Trophoblast cell (in vitro differentiated cells and primary cell): ENCODE measurements at regions not wholly inside any gene's neighbourhood (a gene's known extent, or its start where the extent isn't known, plus 50 kb on each side); places are given as distances from the start of the nearest gene placed in this dataset.

Source experiments
- DNase-seq, 2 donors: peaks; one replicate each; pipeline ENCODE4 v3.0.0-alpha.2; 2016
- H2AFZ ChIP-seq: 2 replicates; pipeline ENCODE4 v1.6.1; 2013; ENCODE audit warnings: low read length, moderate library complexity, mild to moderate bottlenecking; ENCODE audit not compliant: insufficient read depth, poor library complexity
- H2AK5ac ChIP-seq: 2 replicates; pipeline ENCODE4 v1.6.1; 2013; ENCODE audit warnings: mild to moderate bottlenecking, low read length
- H2BK120ac ChIP-seq: 2 replicates; pipeline ENCODE4 v1.6.1; 2013; ENCODE audit warnings: low read length, mild to moderate bottlenecking, moderate library complexity; ENCODE audit not compliant: insufficient read depth, poor library complexity
- H2BK12ac ChIP-seq: 2 replicates; pipeline ENCODE4 v1.6.1; 2013; ENCODE audit warnings: mild to moderate bottlenecking, low read length, moderate library complexity
- H2BK5ac ChIP-seq: 2 replicates; pipeline ENCODE4 v1.6.1; 2013; ENCODE audit warnings: low read length, low read depth, moderate library complexity, mild to moderate bottlenecking; ENCODE audit not compliant: poor library complexity
- H3K14ac ChIP-seq: 2 replicates; pipeline ENCODE4 v1.6.1; 2013; ENCODE audit warnings: mild to moderate bottlenecking, low read length
- H3K18ac ChIP-seq: 2 replicates; pipeline ENCODE4 v1.6.1; 2013; ENCODE audit warnings: mild to moderate bottlenecking, low read length
- H3K23ac ChIP-seq: 2 replicates; pipeline ENCODE4 v1.6.1; 2013; ENCODE audit warnings: low read length
- H3K27ac ChIP-seq: 2 replicates; pipeline ENCODE4 v1.5.1; 2013; ENCODE audit warnings: low read depth, mild to moderate bottlenecking, inconsistent platforms, low read length, moderate library complexity
- H3K27me3 ChIP-seq: 2 replicates; pipeline ENCODE4 v1.6.1; 2013; ENCODE audit warnings: inconsistent platforms, mild to moderate bottlenecking, low read length, moderate library complexity; ENCODE audit not compliant: insufficient read depth
- H3K36me3 ChIP-seq, 2 experiments: 1 replicate in 1 of 2; 2 replicates in 1 of 2; pipeline ENCODE4 v1.6.1; 2013; ENCODE audit warnings: low read length in 2 of 2, mild to moderate bottlenecking in 2 of 2, moderate library complexity in 1 of 2; ENCODE audit not compliant: insufficient read depth in 2 of 2, control insufficient read depth in 1 of 2
- H3K4ac ChIP-seq: 2 replicates; pipeline ENCODE4 v1.6.1; 2013; ENCODE audit warnings: low read depth, mild to moderate bottlenecking, low read length, moderate library complexity
- H3K4me1 ChIP-seq, 2 experiments: 1 replicate in 1 of 2; 2 replicates in 1 of 2; pipeline ENCODE4 v1.6.1; 2013; ENCODE audit warnings: low read length in 2 of 2, mild to moderate bottlenecking in 2 of 2, moderate library complexity in 1 of 2; ENCODE audit not compliant: insufficient read depth in 2 of 2, control insufficient read depth in 1 of 2
- H3K4me2 ChIP-seq: 2 replicates; pipeline ENCODE4 v1.6.1; 2013; ENCODE audit warnings: inconsistent platforms, mild to moderate bottlenecking, low read length, moderate library complexity
- H3K4me3 ChIP-seq: 2 replicates; pipeline ENCODE4 v1.5.1; 2013; ENCODE audit warnings: mild to moderate bottlenecking, low read depth, low read length, inconsistent platforms
- H3K79me1 ChIP-seq: one replicate; pipeline ENCODE4 v1.6.1; 2013; ENCODE audit warnings: low read length
- H3K79me2 ChIP-seq: 2 replicates; pipeline ENCODE4 v1.6.1; 2013; ENCODE audit warnings: low read length, mild to moderate bottlenecking; ENCODE audit not compliant: control insufficient read depth, insufficient read depth, poor library complexity
- H3K9ac ChIP-seq: 2 replicates; pipeline ENCODE4 v1.6.1; 2013; ENCODE audit warnings: mild to moderate bottlenecking, low read length
- H3K9me3 ChIP-seq: 2 replicates; pipeline ENCODE4 v1.6.1; 2013; ENCODE audit warnings: low read depth, mild to moderate bottlenecking, control low read depth, inconsistent platforms, low read length; ENCODE audit not compliant: insufficient read depth
- H4K12ac ChIP-seq: 2 replicates; pipeline ENCODE4 v1.6.1; 2013; ENCODE audit warnings: low read depth, mild to moderate bottlenecking, low read length, moderate library complexity
- H4K8ac ChIP-seq: 2 replicates; pipeline ENCODE4 v1.6.1; 2013; ENCODE audit warnings: low read depth, mild to moderate bottlenecking, low read length, moderate library complexity
- H4K91ac ChIP-seq: one replicate; pipeline ENCODE4 v1.6.1; 2013; ENCODE audit warnings: low read depth, mild to moderate bottlenecking, low read length, moderate library complexity
- WGBS: extraction: QIAGEN DNeasy Blood & Tissue Kit; methylation state at CpG from one replicate; pipeline ENCODE4 v1.1.7; 2013; ENCODE audit warnings: missing lambda C conversion rate; ENCODE audit not compliant: insufficient read length, insufficient coverage; ENCODE audit errors: extremely low coverage; 5-methylcytosine and 5-hydroxymethylcytosine counted together

- no peaks in the 10 kb centered on the region for H3K36me3 ChIP-seq
- H3K18ac ChIP-seq, result no peak overlapping the region
- no peak overlapping the region for H4K12ac ChIP-seq
- DNase-seq, result no peak
- H3K4ac ChIP-seq, result no peak overlapping the region
- WGBS, result no CpG with 5 or more reads among the region's 1 CpG
- H3K14ac ChIP-seq, result no peak overlapping the region
- H2BK120ac ChIP-seq, result no peak overlapping the region
- no peak overlapping the region for H3K23ac ChIP-seq
- no peak overlapping the region for H3K27ac ChIP-seq
- H4K8ac ChIP-seq, result no peak overlapping the region
- no peak overlapping the region for H2BK12ac ChIP-seq
- H2AFZ ChIP-seq, result no peak overlapping the region
- H3K27me3 ChIP-seq, result no peaks in the 10 kb centered on the region
- H4K91ac ChIP-seq, result no peak overlapping the region
- no peaks in the 10 kb centered on the region for H3K9me3 ChIP-seq
- no peaks in the 10 kb centered on the region for H3K79me1 ChIP-seq
- no peak overlapping the region for H3K4me2 ChIP-seq
- H3K79me2 ChIP-seq, result no peaks in the 10 kb centered on the region
- H3K4me3 ChIP-seq, result no peak overlapping the region
- H3K9ac ChIP-seq, result no peak overlapping the region
- H2AK5ac ChIP-seq, result no peak overlapping the region
- no peak overlapping the region for H2BK5ac ChIP-seq
- no peaks in the 10 kb centered on the region for H3K4me1 ChIP-seq
Observed at GRCh38 chr4:41483771-41484170, 54.2 kb upstream of the LIMCH1 start.

GRCh38 chr4:41485041-41485440, 52.9 kb upstream of the LIMCH1 start:
- Histone ChIP-seq H3K14ac (no peak overlapping the region), H4K12ac (no peak overlapping the region), H2BK120ac (no peak overlapping the region), H2AFZ (no peak overlapping the region), H2BK12ac (no peak overlapping the region), H3K4me3 (no peak overlapping the region), H3K4ac (no peak overlapping the region), H3K23ac (no peak overlapping the region), H3K36me3 (no peaks in the 10 kb centered on the region), H3K27me3 (no peaks in the 10 kb centered on the region), H3K4me2 (no peak overlapping the region), H4K8ac (no peak overlapping the region), H3K27ac (no peak overlapping the region), H4K91ac (no peak overlapping the region), H2BK5ac (no peak overlapping the region), H3K79me1 (no peaks in the 10 kb centered on the region), H3K18ac (no peak overlapping the region), H3K4me1 (no peaks in the 10 kb centered on the region), H3K9me3 (no peaks in the 10 kb centered on the region), H3K9ac (no peak overlapping the region), H3K79me2 (no peaks in the 10 kb centered on the region), H2AK5ac (no peak overlapping the region)
- WGBS, result no CpG with 5 or more reads among the region's 1 CpG
- DNase-seq, result no peak

GRCh38 chr4:41487868-41488440, 50.0 kb upstream of the LIMCH1 start:
- no peak overlapping the region for H3K27ac ChIP-seq
- no peak overlapping the region for H3K4me3 ChIP-seq
- H3K9ac ChIP-seq, result no peak overlapping the region
- no peaks in the 10 kb centered on the region for H3K27me3 ChIP-seq
- no peak overlapping the region for H3K23ac ChIP-seq
- no peak overlapping the region for H4K8ac ChIP-seq
- peaks cover 8% of the 10 kb centered on the region for H3K9me3 ChIP-seq
- no peak for DNase-seq
- H3K18ac ChIP-seq, result no peak overlapping the region
- peaks cover 1% of the 10 kb centered on the region in 2 experiments for H3K36me3 ChIP-seq
- no peak overlapping the region for H2AK5ac ChIP-seq
- no peaks in the 10 kb centered on the region for H3K79me2 ChIP-seq
- H3K14ac ChIP-seq, result no peak overlapping the region
- H3K4ac ChIP-seq, result no peak overlapping the region
- H4K91ac ChIP-seq, result no peak overlapping the region
- WGBS, result no CpG with 5 or more reads among the region's 4 CpGs
- H3K79me1 ChIP-seq, result no peaks in the 10 kb centered on the region
- H3K4me1 ChIP-seq, result no peaks in the 10 kb centered on the region
- no peak overlapping the region for H2AFZ ChIP-seq
- no peak overlapping the region for H2BK120ac ChIP-seq
- no peak overlapping the region for H4K12ac ChIP-seq
- H2BK5ac ChIP-seq, result no peak overlapping the region
- H2BK12ac ChIP-seq, result no peak overlapping the region
- no peak overlapping the region for H3K4me2 ChIP-seq
